Esophagus muscularis mucosa (tissue), 4 donors: ENCODE measurements at regions not wholly inside any gene's neighbourhood (a gene's known extent, or its start where the extent isn't known, plus 50 kb on each side); places are given as distances from the start of the nearest gene placed in this dataset.

Source experiments
- DNase-seq: peaks from one replicate; pipeline ENCODE4 v3.0.0-alpha.2; 2017; ENCODE audit errors: extremely low spot score
- H3K27ac ChIP-seq, 4 donors: fragments of 200-600 bp; sonication (generic); replicated peaks in 1 of 4; 1 replicate in 3 of 4; 2 replicates in 1 of 4; pipeline ENCODE4 v1.5.1; 2016 to 2019; ENCODE audit warnings: mild to moderate bottlenecking in 1 of 4
- H3K27me3 ChIP-seq, 4 donors: fragments of 200-600 bp; sonication (generic); one replicate each; pipeline versions ENCODE4 v1.5.1 to v1.6.0; 2016 to 2019
- H3K36me3 ChIP-seq, 4 donors: fragments of 200-600 bp; sonication (generic); one replicate each; pipeline ENCODE4 v1.5.1; 2016 to 2019
- H3K4me1 ChIP-seq, 4 donors: fragments of 200-600 bp; sonication (generic); one replicate each; pipeline ENCODE4 v1.5.1; 2016 to 2019
- H3K4me3 ChIP-seq, 4 donors: fragments of 200-600 bp; sonication (generic); 1 replicate in 2 of 4; 2 replicates in 2 of 4; pipeline ENCODE4 v1.5.1; 2016 to 2019; ENCODE audit warnings: mild to moderate bottlenecking in 4 of 4, moderate library complexity in 1 of 4
- H3K9me3 ChIP-seq, 4 donors: fragments of 200-600 bp; sonication (generic); 1 replicate in 3 of 4; 2 replicates in 1 of 4; pipeline ENCODE4 v1.5.1; 2016 to 2019
- CTCF ChIP-seq, 3 experiments: fragments of 200-600 bp in 2 of 3; fragments of 450-650 bp in 1 of 3; sonication (generic) in 2 of 3; IDR thresholded peaks; one replicate each; pipeline ENCODE4 v1.5.1; 2017 to 2019; ENCODE audit warnings: antibody characterized with exemption in 3 of 3, mild to moderate bottlenecking in 2 of 3, moderate library complexity in 1 of 3
- EP300 ChIP-seq: sonication (generic); formaldehyde crosslinking; IDR thresholded peaks from one replicate; pipeline ENCODE4 v1.6.1; 2017; ENCODE audit warnings: antibody characterized with exemption
- POLR2A ChIP-seq: fragments of 450-650 bp; IDR thresholded peaks from one replicate; pipeline ENCODE4 v1.6.1; 2017; ENCODE audit warnings: antibody characterized with exemption, moderate library complexity, mild to moderate bottlenecking, low read depth
- POLR2AphosphoS5 ChIP-seq, 2 donors: sonication (generic); formaldehyde crosslinking; IDR thresholded peaks; one replicate each; pipeline ENCODE4 v1.6.1; 2017; ENCODE audit warnings: antibody characterized with exemption in 2 of 2
- WGBS: methylation state at CpG from one replicate; pipeline ENCODE4 v1.1.5; 2018; 5-methylcytosine and 5-hydroxymethylcytosine counted together
- intact Hi-C: fragments of 100-400 bp; cut with DNase I; formaldehyde crosslinking; loops from one replicate; pipeline ENCODE4 v1.15.1; 2023

GRCh38 chr1:228872080-228872479 is 136.8 kb downstream of the RHOU start:
- Histone ChIP-seq H3K36me3 (no peaks in the 10 kb centered on the region), H3K4me3 (no peak overlapping the region), H3K27me3 (no peaks in the 10 kb centered on the region), H3K4me1 (peaks cover 0 to 4% (median 0%) of the 10 kb centered on the region in 4 donors), H3K9me3 (no peaks in the 10 kb centered on the region), H3K27ac (no peak overlapping the region)
- no peak for DNase-seq
- 89% methylated on average over 7 of the region's 7 CpGs for WGBS
- TF ChIP-seq EP300 (no peak), CTCF (IDR thresholded peaks at IDR 0.05) (no peak), POLR2AphosphoS5 (IDR thresholded peaks at IDR 0.05) (no peak), POLR2A (no peak)
- intact Hi-C loops = no loop called here

- Histone ChIP-seq H3K9me3 (no peaks in the 10 kb centered on the region), H3K27ac (no peak overlapping the region), H3K4me3 (no peak overlapping the region), H3K36me3 (no peaks in the 10 kb centered on the region), H3K27me3 (no peaks in the 10 kb centered on the region), H3K4me1 (peaks cover 0 to 4% (median 0%) of the 10 kb centered on the region in 4 donors)
- intact Hi-C loops = no loop called here
- no peak for TF ChIP-seq EP300
- no peak for TF ChIP-seq CTCF (IDR thresholded peaks at IDR 0.05)
- no peak for TF ChIP-seq POLR2A
- TF ChIP-seq POLR2AphosphoS5 (IDR thresholded peaks at IDR 0.05) = no peak
- 85% methylated on average over 3 of the region's 3 CpGs for WGBS
- no peak for DNase-seq
Measured at GRCh38 chr1:228873709-228874108, 138.4 kb downstream of the RHOU start.

GRCh38 chr1:228875741-228876140 is 140.5 kb downstream of the RHOU start:
- H3K27me3 ChIP-seq = no peaks in the 10 kb centered on the region
- WGBS = 71% methylated on average over 3 of the region's 3 CpGs
- H3K4me1 ChIP-seq = peaks cover 0 to 4% (median 0%) of the 10 kb centered on the region in 4 donors
- DNase-seq = peak; percentile 83
- no peak overlapping the region for H3K27ac ChIP-seq
- intact Hi-C loops = no loop called here
- H3K9me3 ChIP-seq = no peaks in the 10 kb centered on the region
- no peak overlapping the region for H3K4me3 ChIP-seq
- no peak for TF ChIP-seq EP300
- no peaks in the 10 kb centered on the region for H3K36me3 ChIP-seq

GRCh38 chr1:228876187-228876586 is 140.9 kb downstream of the RHOU start:
- Histone ChIP-seq H3K27ac (peak overlapping the region in 1 of 4 donors; percentile 0), H3K4me3 (no peak overlapping the region), H3K27me3 (no peaks in the 10 kb centered on the region), H3K36me3 (no peaks in the 10 kb centered on the region), H3K9me3 (no peaks in the 10 kb centered on the region), H3K4me1 (peaks cover 0 to 4% (median 0%) of the 10 kb centered on the region in 4 donors)
- 90% methylated on average over 3 of the region's 4 CpGs for WGBS
- DNase-seq = peak; percentile 80
- intact Hi-C loops = no loop called here
- no peak for TF ChIP-seq EP300

- no peaks in the 10 kb centered on the region for H3K36me3 ChIP-seq
- intact Hi-C loops = no loop called here
- 85% methylated on average over 2 of the region's 2 CpGs for WGBS
- TF ChIP-seq POLR2AphosphoS5 (IDR thresholded peaks at IDR 0.05) (no peak), CTCF (IDR thresholded peaks at IDR 0.05) (no peak), EP300 (no peak), POLR2A (no peak)
- peaks cover 0 to 4% (median 0%) of the 10 kb centered on the region in 4 donors for H3K4me1 ChIP-seq
- H3K4me3 ChIP-seq = no peak overlapping the region
- H3K27ac ChIP-seq = no peak overlapping the region
- H3K9me3 ChIP-seq = no peaks in the 10 kb centered on the region
- no peak for DNase-seq
- no peaks in the 10 kb centered on the region for H3K27me3 ChIP-seq
Measured at GRCh38 chr1:228879164-228879563, 143.9 kb downstream of the RHOU start.

- Histone ChIP-seq H3K4me1 (no peaks in the 10 kb centered on the region), H3K4me3 (no peak overlapping the region), H3K36me3 (no peaks in the 10 kb centered on the region), H3K27me3 (no peaks in the 10 kb centered on the region), H3K9me3 (no peaks in the 10 kb centered on the region), H3K27ac (no peak overlapping the region)
- DNase-seq = no peak
- intact Hi-C loops = no loop called here
- 90% methylated on average over 4 of the region's 4 CpGs for WGBS
- no peak for TF ChIP-seq CTCF (IDR thresholded peaks at IDR 0.05)
- TF ChIP-seq POLR2A = no peak
- no peak for TF ChIP-seq EP300
- TF ChIP-seq POLR2AphosphoS5 (IDR thresholded peaks at IDR 0.05) = no peak
Measured at GRCh38 chr1:228882041-228882770, 146.9 kb downstream of the RHOU start.
